ENCODE measurements at regions not wholly inside any gene's neighbourhood (a gene's known extent, or its start where the extent isn't known, plus 50 kb on each side); places are given as distances from the start of the nearest gene placed in this dataset.

DNA sequence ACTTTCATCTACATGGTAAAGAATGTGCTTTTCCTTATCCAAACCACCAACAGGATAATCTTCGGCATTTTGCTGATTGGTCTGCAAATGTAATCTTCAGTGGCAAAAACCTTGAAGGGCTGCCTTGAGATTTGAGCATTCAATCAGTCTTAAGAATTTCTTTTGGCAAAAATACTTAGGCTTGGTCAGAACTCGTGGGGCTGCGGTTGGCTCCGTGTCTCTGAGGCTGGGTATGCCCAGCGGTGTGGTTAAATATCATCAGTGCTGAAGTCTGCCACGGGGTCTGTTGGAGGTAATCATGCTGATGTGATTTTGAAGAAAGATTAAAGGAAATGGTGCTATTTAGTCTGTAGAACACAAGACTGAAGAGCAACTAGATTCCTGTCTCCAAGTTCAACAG is 262.6 kb downstream of the EN1 start:
- H3K9me3 ChIP-seq (ENCODE audit: low read length): no peaks in the 10 kb centered on the region
- H3K27ac ChIP-seq (ENCODE audit: low read length): no peak overlapping the region
- TF ChIP-seq EP300 (conservative IDR thresholded peaks at IDR 0.05; ENCODE audit: poor library complexity, severe bottlenecking) (no peak), POLR2AphosphoS5 (IDR thresholded peaks at IDR 0.05) (no peak), MXI1 (conservative IDR thresholded peaks at IDR 0.05; ENCODE audit: poor library complexity, severe bottlenecking) (no peak), SMC3 (conservative IDR thresholded peaks at IDR 0.05; ENCODE audit: poor library complexity) (no peak), EZH2 (IDR thresholded peaks at IDR 0.05; ENCODE audit: borderline replicate concordance, insufficient read depth, low read length, poor library complexity, severe bottlenecking) (no peak), RAD21 (conservative IDR thresholded peaks at IDR 0.05) (no peak), TAF1 (IDR thresholded peaks at IDR 0.05; ENCODE audit: low read depth) (no peak), REST (IDR thresholded peaks at IDR 0.05; ENCODE audit: borderline replicate concordance) (no peak)
- TF ChIP-seq, protein P1, sequence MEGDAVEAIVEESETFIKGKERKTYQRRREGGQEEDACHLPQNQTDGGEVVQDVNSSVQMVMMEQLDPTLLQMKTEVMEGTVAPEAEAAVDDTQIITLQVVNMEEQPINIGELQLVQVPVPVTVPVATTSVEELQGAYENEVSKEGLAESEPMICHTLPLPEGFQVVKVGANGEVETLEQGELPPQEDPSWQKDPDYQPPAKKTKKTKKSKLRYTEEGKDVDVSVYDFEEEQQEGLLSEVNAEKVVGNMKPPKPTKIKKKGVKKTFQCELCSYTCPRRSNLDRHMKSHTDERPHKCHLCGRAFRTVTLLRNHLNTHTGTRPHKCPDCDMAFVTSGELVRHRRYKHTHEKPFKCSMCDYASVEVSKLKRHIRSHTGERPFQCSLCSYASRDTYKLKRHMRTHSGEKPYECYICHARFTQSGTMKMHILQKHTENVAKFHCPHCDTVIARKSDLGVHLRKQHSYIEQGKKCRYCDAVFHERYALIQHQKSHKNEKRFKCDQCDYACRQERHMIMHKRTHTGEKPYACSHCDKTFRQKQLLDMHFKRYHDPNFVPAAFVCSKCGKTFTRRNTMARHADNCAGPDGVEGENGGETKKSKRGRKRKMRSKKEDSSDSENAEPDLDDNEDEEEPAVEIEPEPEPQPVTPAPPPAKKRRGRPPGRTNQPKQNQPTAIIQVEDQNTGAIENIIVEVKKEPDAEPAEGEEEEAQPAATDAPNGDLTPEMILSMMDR (IDR thresholded peaks at IDR 0.05; ENCODE audit: poor library complexity, severe bottlenecking): no peak
- H4K20me1 ChIP-seq (ENCODE audit: insufficient read depth): no peaks in the 10 kb centered on the region
- H3K4me3 ChIP-seq (ENCODE audit: low read length): no peak overlapping the region
- no peak overlapping the region for H3K9ac ChIP-seq (ENCODE audit: low read length)
- H3K4me2 ChIP-seq (ENCODE audit: low read length): no peak overlapping the region
- H3K27me3 ChIP-seq (ENCODE audit: insufficient read depth, low read depth, low read length): no peaks in the 10 kb centered on the region
- H3K9me2 ChIP-seq (ENCODE audit: insufficient read depth, low read length): no peaks in the 10 kb centered on the region
- H2AFZ ChIP-seq (ENCODE audit: low read depth, low read length): no peak overlapping the region
- no peaks in the 10 kb centered on the region for H3K36me3 ChIP-seq (ENCODE audit: insufficient read depth, low read length)
- H3K79me2 ChIP-seq (replicated peaks; ENCODE audit: insufficient read depth, low read length): no peaks in the 10 kb centered on the region
- H3F3A ChIP-seq (ENCODE audit: insufficient read depth, low read length, poor library complexity, severe bottlenecking): no peaks in the 10 kb centered on the region

DNA sequence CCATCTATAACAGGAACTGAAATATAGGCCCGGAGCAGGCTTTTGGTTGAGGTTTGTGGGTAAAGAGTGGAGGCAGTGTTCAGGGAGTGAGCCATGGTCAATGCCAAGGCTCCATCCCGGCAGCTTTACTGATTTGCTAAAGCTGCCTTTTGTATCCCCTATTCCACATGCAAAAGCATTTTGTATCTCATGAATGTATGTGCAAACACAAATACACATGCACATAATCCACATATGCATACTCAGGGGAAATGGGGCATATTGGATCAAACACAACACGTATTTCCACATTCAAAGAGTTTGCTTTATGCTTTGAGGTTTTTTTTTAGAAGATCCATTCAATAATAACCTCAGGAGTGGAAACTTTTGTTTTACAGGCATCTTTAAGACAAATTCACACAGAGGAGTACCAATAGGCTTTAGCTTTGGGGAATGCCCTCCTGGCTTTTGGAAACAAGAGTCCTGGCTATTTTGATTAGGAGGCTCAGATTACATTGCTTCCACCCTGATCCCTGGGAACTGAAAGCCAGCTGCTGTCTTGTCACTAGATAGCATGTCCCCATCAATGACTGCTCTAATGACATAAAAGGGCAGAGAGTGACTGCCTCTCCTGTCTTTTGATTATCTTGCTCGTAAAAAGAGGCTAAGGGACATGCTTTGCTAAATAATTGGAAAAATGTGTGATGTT is 263.2 kb downstream of the EN1 start:
- Histone ChIP-seq H3K36me3 (ENCODE audit: insufficient read depth, low read length) (no peaks in the 10 kb centered on the region), H3K9me2 (ENCODE audit: insufficient read depth, low read length) (no peaks in the 10 kb centered on the region), H3F3A (ENCODE audit: insufficient read depth, low read length, poor library complexity, severe bottlenecking) (no peaks in the 10 kb centered on the region), H2AFZ (ENCODE audit: low read depth, low read length) (no peak overlapping the region), H3K4me2 (ENCODE audit: low read length) (no peak overlapping the region), H3K27me3 (ENCODE audit: insufficient read depth, low read depth, low read length) (no peaks in the 10 kb centered on the region), H3K9me3 (ENCODE audit: low read length) (no peaks in the 10 kb centered on the region), H3K79me2 (replicated peaks; ENCODE audit: insufficient read depth, low read length) (no peaks in the 10 kb centered on the region), H3K27ac (ENCODE audit: low read length) (no peak overlapping the region), H4K20me1 (ENCODE audit: insufficient read depth) (no peaks in the 10 kb centered on the region), H3K4me3 (ENCODE audit: low read length) (no peak overlapping the region), H3K9ac (ENCODE audit: low read length) (no peak overlapping the region)
- no peak for TF ChIP-seq REST (IDR thresholded peaks at IDR 0.05; ENCODE audit: borderline replicate concordance)
- TF ChIP-seq EP300 (conservative IDR thresholded peaks at IDR 0.05; ENCODE audit: poor library complexity, severe bottlenecking): no peak
- TF ChIP-seq, protein P1 (IDR thresholded peaks at IDR 0.05; ENCODE audit: poor library complexity, severe bottlenecking): no peak
- no peak for TF ChIP-seq MXI1 (conservative IDR thresholded peaks at IDR 0.05; ENCODE audit: poor library complexity, severe bottlenecking)
- no peak for TF ChIP-seq TAF1 (IDR thresholded peaks at IDR 0.05; ENCODE audit: low read depth)
- no peak for TF ChIP-seq RAD21 (conservative IDR thresholded peaks at IDR 0.05)
- no peak for TF ChIP-seq POLR2AphosphoS5 (IDR thresholded peaks at IDR 0.05)
